ENCODE measurements at regions not wholly inside any gene's neighbourhood (a gene's known extent, or its start where the extent isn't known, plus 50 kb on each side); places are given as distances from the start of the nearest gene placed in this dataset.

DNA sequence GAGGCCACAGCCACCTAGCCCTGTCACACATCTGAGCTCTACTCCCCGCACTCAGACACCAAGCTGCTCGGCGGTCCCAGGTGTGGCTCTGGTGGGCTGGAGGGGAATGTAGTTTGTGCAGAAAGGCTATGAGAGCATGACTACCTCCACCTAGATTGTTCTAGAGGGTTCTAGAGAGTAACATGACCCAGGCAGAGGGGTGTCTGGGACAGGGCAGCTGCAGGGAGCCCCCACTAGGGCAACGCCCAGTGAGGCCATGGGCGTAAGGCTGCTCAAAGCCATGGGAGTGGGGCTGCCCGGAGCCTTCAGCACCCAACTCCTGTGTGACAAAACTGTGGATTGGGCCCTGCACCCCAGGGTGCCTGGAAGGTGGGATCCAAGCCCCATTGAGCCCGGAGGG, 511.4 kb upstream of the MYT1L start:
- Histone ChIP-seq H3K4me1 (peaks cover 0 to 17% (median 10%) of the 10 kb centered on the region in 4 donors), H3K4me3 (no peak overlapping the region), H3K27ac (replicated peaks in 1 of 4) (no peak overlapping the region), H3K27me3 (no peaks in the 10 kb centered on the region), H3K9me3 (no peaks in the 10 kb centered on the region), H3K36me3 (no peaks in the 10 kb centered on the region)
- intact Hi-C loops (cut with DNase I): no loop called here
- TF ChIP-seq POLR2AphosphoS5 (IDR thresholded peaks at IDR 0.05): no peak
- no peak for TF ChIP-seq EP300 (IDR thresholded peaks at IDR 0.05)
- TF ChIP-seq POLR2A (IDR thresholded peaks at IDR 0.05; ENCODE audit: low read depth): no peak
- TF ChIP-seq CTCF (IDR thresholded peaks at IDR 0.05): no peak
- WGBS: 82% methylated on average over 7 of the region's 7 CpGs
- no peak for DNase-seq (ENCODE audit: extremely low spot score)

DNA sequence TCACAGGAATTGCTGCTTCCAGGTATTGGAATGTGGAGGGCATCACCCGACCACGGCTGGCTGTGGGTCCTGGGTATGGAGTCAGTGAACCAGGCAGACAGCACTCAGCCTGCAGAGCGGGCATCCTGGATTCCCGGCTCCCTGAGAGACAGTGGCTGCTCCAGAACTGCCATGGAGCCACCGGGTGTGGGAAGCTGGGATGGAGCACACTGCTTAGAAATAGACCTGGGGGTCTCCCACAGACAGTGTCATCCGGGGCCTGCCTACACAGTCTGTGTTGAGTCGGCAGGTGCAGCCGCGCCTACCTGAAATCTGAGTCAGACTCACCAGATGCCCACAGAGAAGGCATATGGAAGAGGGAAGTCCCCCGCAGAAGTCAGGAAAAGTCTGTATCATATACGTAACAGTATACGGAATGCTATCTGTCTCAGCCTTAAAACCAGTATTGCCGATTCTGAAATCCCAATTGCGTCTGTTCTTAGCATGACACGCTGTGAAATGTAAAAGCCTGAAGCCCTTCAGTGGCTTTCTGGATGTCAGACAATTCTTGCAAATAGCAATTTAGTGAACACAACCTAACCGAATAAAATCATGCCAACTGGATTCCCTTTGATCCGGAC, 509.7 kb upstream of the MYT1L start:
- H3K27ac ChIP-seq (replicated peaks in 1 of 4): no peak overlapping the region
- intact Hi-C loops (cut with DNase I): no loop called here
- peaks cover 0 to 5% (median 0%) of the 10 kb centered on the region in 4 donors for H3K4me1 ChIP-seq
- no peaks in the 10 kb centered on the region for H3K27me3 ChIP-seq
- no peak for TF ChIP-seq POLR2A (IDR thresholded peaks at IDR 0.05; ENCODE audit: low read depth)
- TF ChIP-seq POLR2AphosphoS5 (IDR thresholded peaks at IDR 0.05): no peak
- TF ChIP-seq CTCF (IDR thresholded peaks at IDR 0.05): no peak
- TF ChIP-seq EP300 (IDR thresholded peaks at IDR 0.05): no peak
- no peak overlapping the region for H3K4me3 ChIP-seq
- no peaks in the 10 kb centered on the region for H3K9me3 ChIP-seq
- H3K36me3 ChIP-seq: no peaks in the 10 kb centered on the region
- DNase-seq (ENCODE audit: extremely low spot score): no peak
- 94% methylated on average over 15 of the region's 17 CpGs for WGBS

DNA sequence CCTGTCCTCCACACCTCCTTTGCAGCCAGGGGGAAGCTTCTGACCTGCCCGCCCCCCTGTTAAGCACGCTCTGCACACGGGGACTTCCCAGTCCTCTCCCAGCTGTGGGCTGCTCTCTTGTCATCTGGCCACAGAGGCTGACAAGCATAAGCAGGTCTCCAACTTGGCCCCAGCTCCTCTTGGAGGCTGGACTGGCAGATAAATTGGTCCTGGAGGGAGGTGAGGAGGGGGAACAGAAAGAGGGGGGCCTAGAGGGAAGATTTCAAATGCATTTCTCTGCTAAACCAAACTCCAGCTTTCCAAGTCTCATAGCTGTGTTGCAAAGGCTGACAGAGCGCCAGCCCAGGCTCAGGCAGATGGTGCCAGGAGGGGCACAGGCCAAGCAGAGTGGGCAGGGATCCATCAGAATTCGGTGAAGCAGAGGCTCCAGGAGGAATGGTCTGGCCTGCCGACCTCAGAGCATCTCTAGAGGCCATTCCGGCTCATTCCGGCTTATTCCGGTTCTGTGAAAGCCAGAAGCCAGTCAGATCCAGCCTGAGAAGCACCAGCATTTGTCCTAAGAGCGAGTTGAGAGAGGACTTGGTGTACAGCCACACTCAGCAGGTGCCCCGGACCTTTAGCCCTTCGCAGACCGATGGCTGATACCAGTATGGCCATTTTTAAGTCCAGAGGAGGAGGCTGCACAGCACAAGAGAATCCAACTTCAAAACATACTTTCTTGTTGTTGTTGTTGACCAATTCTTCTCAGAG, 508.9 kb upstream of the MYT1L start:
- no peaks in the 10 kb centered on the region for H3K36me3 ChIP-seq

DNA sequence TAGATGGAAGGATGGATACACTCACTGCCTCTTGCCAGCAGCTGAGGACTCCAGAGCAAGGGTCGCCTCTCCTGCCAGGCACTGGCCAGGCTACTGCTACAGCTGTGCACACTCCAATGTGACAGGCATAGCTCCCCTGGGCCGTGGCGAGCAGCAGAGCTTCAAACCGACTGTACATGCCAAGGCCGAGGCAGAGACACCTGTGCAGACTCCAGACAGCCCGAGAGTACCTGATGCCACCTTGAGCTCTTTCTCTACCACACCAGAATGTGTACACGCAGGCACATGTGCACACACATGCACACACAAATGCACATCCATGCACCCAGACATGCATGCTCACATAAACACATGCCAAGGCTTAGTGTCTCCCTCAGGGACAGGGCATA, 508.3 kb upstream of the MYT1L start:
- no peak for DNase-seq (ENCODE audit: extremely low spot score)

More for the DNA sequence above, 508.9 kb upstream of the MYT1L start:
- Histone ChIP-seq H3K4me3 (no peak overlapping the region), H3K4me1 (peaks cover 0 to 5% (median 0%) of the 10 kb centered on the region in 4 donors), H3K27ac (replicated peaks in 1 of 4) (no peak overlapping the region), H3K27me3 (no peaks in the 10 kb centered on the region), H3K9me3 (no peaks in the 10 kb centered on the region)
- DNase-seq (ENCODE audit: extremely low spot score): no peak
- no peak for TF ChIP-seq POLR2A (IDR thresholded peaks at IDR 0.05; ENCODE audit: low read depth)
- intact Hi-C loops (cut with DNase I): no loop called here
- WGBS: 71% methylated on average over 12 of the region's 13 CpGs

More for the DNA sequence above, 508.3 kb upstream of the MYT1L start:
- intact Hi-C loops (cut with DNase I): no loop called here
- WGBS: 88% methylated on average over 1 of the region's 7 CpGs
- Histone ChIP-seq H3K4me1 (peaks cover 0 to 5% (median 0%) of the 10 kb centered on the region in 4 donors), H3K27me3 (no peaks in the 10 kb centered on the region), H3K9me3 (no peaks in the 10 kb centered on the region), H3K4me3 (no peak overlapping the region), H3K36me3 (no peaks in the 10 kb centered on the region), H3K27ac (replicated peaks in 1 of 4) (no peak overlapping the region)
- TF ChIP-seq POLR2A (IDR thresholded peaks at IDR 0.05; ENCODE audit: low read depth) (no peak), POLR2AphosphoS5 (IDR thresholded peaks at IDR 0.05) (no peak), EP300 (IDR thresholded peaks at IDR 0.05) (no peak), CTCF (IDR thresholded peaks at IDR 0.05) (no peak)
